SU-DHL-6 (cell line): ENCODE measurements at regions not wholly inside any gene's neighbourhood (a gene's known extent, or its start where the extent isn't known, plus 50 kb on each side); places are given as distances from the start of the nearest gene placed in this dataset.

Experiments
- EZH2phosphoT487 ChIP-seq: fragments of 200-600 bp; sonication (generic), shearing (Covaris generic); conservative IDR thresholded peaks from 2 replicates; pipeline ENCODE4 v1.6.1; 2018; ENCODE audit warnings: mild to moderate bottlenecking, antibody characterized with exemption, low read length, moderate library complexity, mixed read lengths
- TF ChIP-seq, protein P1 (sequence below): fragments of 200-600 bp; sonication (generic); IDR thresholded peaks from one replicate; pipeline ENCODE4 v1.5.1; 2017; ENCODE audit warnings: antibody characterized with exemption, mild to moderate bottlenecking, low read length, moderate library complexity; ENCODE audit not compliant: insufficient read depth, poor library complexity, severe bottlenecking

DNA sequence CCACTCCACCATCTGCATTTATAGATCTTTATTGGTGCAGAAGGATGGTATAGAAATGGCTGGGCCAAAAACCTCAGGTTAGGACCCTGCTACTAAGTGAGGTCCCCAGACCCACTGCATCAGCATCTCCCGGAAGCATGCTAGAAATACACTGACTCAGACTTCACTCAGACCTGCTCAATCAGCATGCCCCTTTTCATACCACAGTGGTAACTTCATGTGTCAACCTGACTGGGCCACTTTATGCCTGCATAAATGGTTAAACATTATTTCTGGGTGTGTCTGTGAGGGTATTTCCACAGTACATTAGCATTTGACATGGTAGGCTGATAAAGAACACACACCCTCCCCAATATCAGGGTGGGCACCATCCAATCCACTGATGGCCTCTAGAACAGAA lies 118.6 kb upstream of the VCX3B start:
- TF ChIP-seq, protein P1, sequence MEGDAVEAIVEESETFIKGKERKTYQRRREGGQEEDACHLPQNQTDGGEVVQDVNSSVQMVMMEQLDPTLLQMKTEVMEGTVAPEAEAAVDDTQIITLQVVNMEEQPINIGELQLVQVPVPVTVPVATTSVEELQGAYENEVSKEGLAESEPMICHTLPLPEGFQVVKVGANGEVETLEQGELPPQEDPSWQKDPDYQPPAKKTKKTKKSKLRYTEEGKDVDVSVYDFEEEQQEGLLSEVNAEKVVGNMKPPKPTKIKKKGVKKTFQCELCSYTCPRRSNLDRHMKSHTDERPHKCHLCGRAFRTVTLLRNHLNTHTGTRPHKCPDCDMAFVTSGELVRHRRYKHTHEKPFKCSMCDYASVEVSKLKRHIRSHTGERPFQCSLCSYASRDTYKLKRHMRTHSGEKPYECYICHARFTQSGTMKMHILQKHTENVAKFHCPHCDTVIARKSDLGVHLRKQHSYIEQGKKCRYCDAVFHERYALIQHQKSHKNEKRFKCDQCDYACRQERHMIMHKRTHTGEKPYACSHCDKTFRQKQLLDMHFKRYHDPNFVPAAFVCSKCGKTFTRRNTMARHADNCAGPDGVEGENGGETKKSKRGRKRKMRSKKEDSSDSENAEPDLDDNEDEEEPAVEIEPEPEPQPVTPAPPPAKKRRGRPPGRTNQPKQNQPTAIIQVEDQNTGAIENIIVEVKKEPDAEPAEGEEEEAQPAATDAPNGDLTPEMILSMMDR, result no peak
- TF ChIP-seq EZH2phosphoT487, result no peak
